OCI-LY3 (cell line): ENCODE measurements at regions not wholly inside any gene's neighbourhood (a gene's known extent, or its start where the extent isn't known, plus 50 kb on each side); places are given as distances from the start of the nearest gene placed in this dataset.

ENCODE experiments used
- H2AFZ ChIP-seq: fragments of 200-600, 300-600 bp; shearing (Covaris generic); 2 replicates; pipeline ENCODE4 v1.6.0; 2014; ENCODE audit warnings: antibody characterized with exemption, low read depth, low read length
- H3K27ac ChIP-seq: fragments of 200-600, 300-600 bp; sonication (generic); 2 replicates; pipeline ENCODE4 v1.5.1; 2014; ENCODE audit warnings: mild to moderate bottlenecking, low read length, moderate library complexity, mixed read lengths
- H3K27me3 ChIP-seq: fragments of 200-600, 300-600 bp; sonication (generic); 2 replicates; pipeline ENCODE4 v1.6.1; 2014; ENCODE audit warnings: low read depth, low read length, mixed read lengths
- H3K36me3 ChIP-seq: fragments of 200-600, 300-600 bp; sonication (generic); replicated peaks from 2 replicates; pipeline ENCODE3; 2014; ENCODE audit warnings: low read depth, low read length, mixed read lengths
- H3K4me1 ChIP-seq: fragments of 300-600, 200-600 bp; sonication (generic); 2 replicates; pipeline ENCODE4 v1.6.1; 2014; ENCODE audit warnings: low read length, mixed read lengths
- H3K4me2 ChIP-seq: fragments of 200-600, 300-600 bp; sonication (generic); 2 replicates; pipeline ENCODE4 v1.6.1; 2014; ENCODE audit warnings: low read length, mixed read lengths
- H3K4me3 ChIP-seq: fragments of 300-600, 200-600 bp; sonication (generic); 2 replicates; pipeline ENCODE4 v1.5.1; 2014; ENCODE audit warnings: antibody characterized with exemption, mild to moderate bottlenecking, low read length, moderate library complexity
- H3K79me2 ChIP-seq: fragments of 300-600, 200-600 bp; shearing (Covaris generic); 2 replicates; pipeline ENCODE4 v1.6.1; 2014; ENCODE audit warnings: mild to moderate bottlenecking, low read length, mixed read lengths
- H3K9ac ChIP-seq: fragments of 300-600, 200-600 bp; shearing (Covaris generic); 2 replicates; pipeline ENCODE4 v1.6.0; 2014; ENCODE audit warnings: mild to moderate bottlenecking, low read length, moderate library complexity
- H3K9me3 ChIP-seq: fragments of 200-600, 300-600 bp; shearing (Covaris generic); 2 replicates; pipeline ENCODE4 v1.6.1; 2014; ENCODE audit warnings: low read length, mixed read lengths; ENCODE audit not compliant: insufficient read depth
- H4K20me1 ChIP-seq: fragments of 200-600, 300-600 bp; sonication (generic); 2 replicates; pipeline ENCODE4 v1.6.1; 2016; ENCODE audit warnings: low read length, mixed read lengths; ENCODE audit not compliant: insufficient read depth
- CTCF ChIP-seq: fragments of 200-600, 300-600 bp; sonication (generic); IDR thresholded peaks from 2 replicates; pipeline ENCODE4 v1.5.1; 2014; ENCODE audit warnings: antibody characterized with exemption, low read length, low read depth
- EZH2phosphoT487 ChIP-seq: fragments of 200-600 bp; shearing (Covaris generic); IDR thresholded peaks from 2 replicates; pipeline ENCODE4 v1.6.1; 2018; ENCODE audit warnings: antibody characterized with exemption, mixed run types, low read depth

DNA sequence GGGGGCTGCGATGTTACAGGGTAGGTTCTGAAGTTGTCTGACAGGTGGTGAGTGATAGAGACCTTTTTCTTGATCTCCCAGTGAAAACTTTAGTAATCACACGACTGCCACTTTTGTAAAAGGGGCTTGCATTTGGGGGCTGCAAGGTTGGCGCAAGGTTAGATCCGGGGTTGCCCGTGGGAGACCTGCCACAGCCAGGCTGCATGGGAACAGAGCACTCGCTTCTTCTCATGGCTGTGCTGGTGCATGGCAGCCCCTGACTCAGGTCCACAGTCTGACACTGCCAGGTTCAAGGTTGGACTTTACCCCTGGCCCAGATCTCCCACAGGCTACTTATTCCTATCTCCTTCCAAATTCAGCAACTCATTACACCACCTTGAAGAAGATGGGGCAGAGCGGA, 1190.4 kb downstream of the UQCRFS1 start:
- no peaks in the 10 kb centered on the region for H3K79me2 ChIP-seq
- H2AFZ ChIP-seq, result no peak overlapping the region
- no peak overlapping the region for H3K4me3 ChIP-seq
- peaks cover 24% of the 10 kb centered on the region for H3K4me1 ChIP-seq
- no peak for TF ChIP-seq CTCF
- no peak for TF ChIP-seq EZH2phosphoT487
- H3K9me3 ChIP-seq, result no peaks in the 10 kb centered on the region
- H4K20me1 ChIP-seq, result no peaks in the 10 kb centered on the region
- no peaks in the 10 kb centered on the region for H3K36me3 ChIP-seq
- no peak overlapping the region for H3K9ac ChIP-seq
- no peaks in the 10 kb centered on the region for H3K27me3 ChIP-seq
- no peak overlapping the region for H3K4me2 ChIP-seq
- no peak overlapping the region for H3K27ac ChIP-seq

DNA sequence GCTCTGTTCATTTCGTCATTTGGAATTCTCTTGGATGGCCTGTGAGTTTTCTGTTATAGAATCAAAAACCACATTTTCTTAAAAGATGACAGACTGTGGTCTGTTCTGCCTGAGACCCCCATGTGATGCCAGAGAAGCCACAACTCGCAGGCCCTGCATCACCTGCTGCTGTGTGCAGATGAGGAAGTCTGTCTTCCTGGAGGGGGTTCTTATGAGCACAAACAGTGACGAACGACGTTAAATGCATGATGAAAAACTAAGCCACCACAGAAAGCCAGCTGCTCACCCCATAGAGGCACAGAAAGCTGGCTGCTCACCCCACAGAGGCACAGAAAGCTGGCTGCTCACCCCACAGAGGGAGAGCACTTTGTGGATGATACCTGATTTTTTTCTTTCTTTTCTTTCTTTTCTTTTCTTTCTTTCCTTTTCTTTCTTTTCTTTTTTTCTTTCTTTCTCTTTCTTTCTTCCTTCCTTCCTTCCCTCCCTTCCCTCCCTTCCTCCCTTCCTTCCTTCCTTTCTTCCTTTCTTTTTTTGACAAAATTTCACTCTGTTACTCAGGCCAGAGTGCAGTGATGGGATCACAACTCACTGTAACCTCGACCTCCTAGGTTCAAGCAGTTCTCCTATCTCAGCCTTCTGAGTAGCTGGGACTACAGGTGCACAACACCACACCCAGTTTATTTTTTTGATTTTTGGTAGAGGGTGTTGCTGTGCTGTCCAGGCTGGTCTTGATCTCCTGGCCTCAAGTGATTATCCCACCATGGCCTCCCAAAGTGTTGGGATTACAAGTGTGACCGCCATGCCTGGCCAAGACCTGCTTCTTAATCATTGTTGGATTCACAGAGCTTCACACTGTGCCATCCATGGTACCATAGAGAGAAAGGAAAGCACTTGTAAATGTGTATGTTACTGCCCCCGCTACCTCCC, 1191.4 kb downstream of the UQCRFS1 start:
- H3K79me2 ChIP-seq, result no peaks in the 10 kb centered on the region
- TF ChIP-seq EZH2phosphoT487, result no peak
- TF ChIP-seq CTCF, result no peak
- peak overlapping the region; percentile 44 for H3K4me2 ChIP-seq
- peaks cover 23% of the 10 kb centered on the region for H3K4me1 ChIP-seq
- no peaks in the 10 kb centered on the region for H3K9me3 ChIP-seq
- no peaks in the 10 kb centered on the region for H4K20me1 ChIP-seq
- peak overlapping the region; percentile 36 for H3K9ac ChIP-seq
- peak overlapping the region; percentile 51; the same call in 1 of the 2 replicates for H2AFZ ChIP-seq
- peak overlapping the region; percentile 15; the same call in 1 of the 2 replicates for H3K27ac ChIP-seq
- H3K4me3 ChIP-seq, result peak overlapping the region; percentile 11; the same call in 1 of the 2 replicates
- no peaks in the 10 kb centered on the region for H3K27me3 ChIP-seq
- H3K36me3 ChIP-seq, result no peaks in the 10 kb centered on the region

GRCh38 chr19:28020619-28021258, 1192.2 kb downstream of the UQCRFS1 start:
- Histone ChIP-seq H4K20me1 (no peaks in the 10 kb centered on the region), H3K4me2 (peak overlapping the region; percentile 44), H3K4me3 (no peak overlapping the region), H3K79me2 (no peaks in the 10 kb centered on the region), H3K9ac (peak overlapping the region; percentile 36; the same call in 1 of the 2 replicates), H2AFZ (peak overlapping the region; percentile 51; the same call in 1 of the 2 replicates), H3K4me1 (peaks cover 26% of the 10 kb centered on the region), H3K9me3 (no peaks in the 10 kb centered on the region), H3K27me3 (no peaks in the 10 kb centered on the region), H3K27ac (peak overlapping the region; percentile 15; the same call in 1 of the 2 replicates), H3K36me3 (no peaks in the 10 kb centered on the region)
- TF ChIP-seq CTCF (no peak), EZH2phosphoT487 (no peak)

- H3K9ac ChIP-seq, result no peak overlapping the region
- no peak overlapping the region for H2AFZ ChIP-seq
- peaks cover 34% of the 10 kb centered on the region for H3K4me1 ChIP-seq
- TF ChIP-seq EZH2phosphoT487, result no peak
- no peak for TF ChIP-seq CTCF
- no peaks in the 10 kb centered on the region for H3K27me3 ChIP-seq
- no peaks in the 10 kb centered on the region for H3K79me2 ChIP-seq
- no peak overlapping the region for H3K4me2 ChIP-seq
- H3K9me3 ChIP-seq, result no peaks in the 10 kb centered on the region
- no peak overlapping the region for H3K27ac ChIP-seq
- no peaks in the 10 kb centered on the region for H3K36me3 ChIP-seq
- no peak overlapping the region for H3K4me3 ChIP-seq
- H4K20me1 ChIP-seq, result no peaks in the 10 kb centered on the region
These were observed 1193.0 kb downstream of the UQCRFS1 start for GRCh38 chr19:28019901-28020300.
